Esophagus muscularis mucosa (tissue), 3 donors: ENCODE measurements at regions not wholly inside any gene's neighbourhood (a gene's known extent, or its start where the extent isn't known, plus 50 kb on each side); places are given as distances from the start of the nearest gene placed in this dataset.

Experiments
- CTCF ChIP-seq, 3 experiments: fragments of 200-600 bp in 2 of 3; fragments of 450-650 bp in 1 of 3; sonication (generic) in 2 of 3; IDR thresholded peaks; one replicate each; pipeline ENCODE4 v1.5.1; 2017 to 2019; ENCODE audit warnings: antibody characterized with exemption in 3 of 3, mild to moderate bottlenecking in 2 of 3, moderate library complexity in 1 of 3
- POLR2A ChIP-seq: fragments of 450-650 bp; IDR thresholded peaks from one replicate; pipeline ENCODE4 v1.6.1; 2017; ENCODE audit warnings: antibody characterized with exemption, moderate library complexity, mild to moderate bottlenecking, low read depth
- POLR2AphosphoS5 ChIP-seq, 2 donors: sonication (generic); formaldehyde crosslinking; IDR thresholded peaks; one replicate each; pipeline ENCODE4 v1.6.1; 2017; ENCODE audit warnings: antibody characterized with exemption in 2 of 2

- TF ChIP-seq POLR2AphosphoS5 (IDR thresholded peaks at IDR 0.05) (no peak), CTCF (IDR thresholded peaks at IDR 0.05) (no peak), POLR2A (no peak)
Observed at GRCh38 chr13:90547272-90547790, 800.2 kb upstream of the MIR17HG start.
